ENCODE measurements at regions not wholly inside any gene's neighbourhood (a gene's known extent, or its start where the extent isn't known, plus 50 kb on each side); places are given as distances from the start of the nearest gene placed in this dataset.

GRCh38 chr18:26709897-26710296 lies 155.6 kb downstream of the AQP4 start:
- H3F3A ChIP-seq (ENCODE audit: insufficient read depth, low read length, poor library complexity, severe bottlenecking): no peaks in the 10 kb centered on the region
- no peaks in the 10 kb centered on the region for H3K79me2 ChIP-seq (replicated peaks; ENCODE audit: insufficient read depth, low read length)
- H3K9me3 ChIP-seq (ENCODE audit: low read length): no peaks in the 10 kb centered on the region
- H3K9ac ChIP-seq (ENCODE audit: low read length): no peak overlapping the region
- no peaks in the 10 kb centered on the region for H3K36me3 ChIP-seq (ENCODE audit: insufficient read depth, low read length)
- no peak overlapping the region for H3K4me3 ChIP-seq (ENCODE audit: low read length)
- no peaks in the 10 kb centered on the region for H4K20me1 ChIP-seq (ENCODE audit: insufficient read depth)
- TF ChIP-seq TAF1 (IDR thresholded peaks at IDR 0.05; ENCODE audit: low read depth): no peak
- no peak overlapping the region for H3K27ac ChIP-seq (ENCODE audit: low read length)
- no peaks in the 10 kb centered on the region for H3K9me2 ChIP-seq (ENCODE audit: insufficient read depth, low read length)
- no peak overlapping the region for H2AFZ ChIP-seq (ENCODE audit: low read depth, low read length)
- H3K4me2 ChIP-seq (ENCODE audit: low read length): no peak overlapping the region
- no peaks in the 10 kb centered on the region for H3K27me3 ChIP-seq (ENCODE audit: insufficient read depth, low read depth, low read length)

- no peaks in the 10 kb centered on the region for H3K79me2 ChIP-seq (replicated peaks; ENCODE audit: insufficient read depth, low read length)
- no peaks in the 10 kb centered on the region for H3K36me3 ChIP-seq (ENCODE audit: insufficient read depth, low read length)
- H2AFZ ChIP-seq (ENCODE audit: low read depth, low read length): no peak overlapping the region
- H3K9me2 ChIP-seq (ENCODE audit: insufficient read depth, low read length): no peaks in the 10 kb centered on the region
- no peak for TF ChIP-seq EZH2 (IDR thresholded peaks at IDR 0.05; ENCODE audit: borderline replicate concordance, insufficient read depth, low read length, poor library complexity, severe bottlenecking)
- no peak overlapping the region for H3K4me2 ChIP-seq (ENCODE audit: low read length)
- no peaks in the 10 kb centered on the region for H3K9me3 ChIP-seq (ENCODE audit: low read length)
- H3K27me3 ChIP-seq (ENCODE audit: insufficient read depth, low read depth, low read length): no peaks in the 10 kb centered on the region
- no peak overlapping the region for H3K9ac ChIP-seq (ENCODE audit: low read length)
- no peak overlapping the region for H3K27ac ChIP-seq (ENCODE audit: low read length)
- no peaks in the 10 kb centered on the region for H4K20me1 ChIP-seq (ENCODE audit: insufficient read depth)
- H3K4me3 ChIP-seq (ENCODE audit: low read length): no peak overlapping the region
- no peaks in the 10 kb centered on the region for H3F3A ChIP-seq (ENCODE audit: insufficient read depth, low read length, poor library complexity, severe bottlenecking)
Measured at GRCh38 chr18:26708806-26709716, 156.4 kb downstream of the AQP4 start.

- Histone ChIP-seq H3K9ac (ENCODE audit: low read length) (no peak overlapping the region), H3K9me3 (ENCODE audit: low read length) (no peaks in the 10 kb centered on the region), H3F3A (ENCODE audit: insufficient read depth, low read length, poor library complexity, severe bottlenecking) (no peaks in the 10 kb centered on the region), H3K79me2 (replicated peaks; ENCODE audit: insufficient read depth, low read length) (no peaks in the 10 kb centered on the region), H4K20me1 (ENCODE audit: insufficient read depth) (no peaks in the 10 kb centered on the region), H3K4me2 (ENCODE audit: low read length) (no peak overlapping the region), H3K9me2 (ENCODE audit: insufficient read depth, low read length) (no peaks in the 10 kb centered on the region), H3K27me3 (ENCODE audit: insufficient read depth, low read depth, low read length) (no peaks in the 10 kb centered on the region), H2AFZ (ENCODE audit: low read depth, low read length) (no peak overlapping the region), H3K27ac (ENCODE audit: low read length) (no peak overlapping the region), H3K4me3 (ENCODE audit: low read length) (no peak overlapping the region), H3K36me3 (ENCODE audit: insufficient read depth, low read length) (no peaks in the 10 kb centered on the region)
- no peak for TF ChIP-seq EZH2 (IDR thresholded peaks at IDR 0.05; ENCODE audit: borderline replicate concordance, insufficient read depth, low read length, poor library complexity, severe bottlenecking)
- TF ChIP-seq POLR2AphosphoS5 (IDR thresholded peaks at IDR 0.05): no peak
- TF ChIP-seq TAF1 (IDR thresholded peaks at IDR 0.05; ENCODE audit: low read depth): no peak
- no peak for TF ChIP-seq SMC3 (conservative IDR thresholded peaks at IDR 0.05; ENCODE audit: poor library complexity)
- no peak for TF ChIP-seq REST (IDR thresholded peaks at IDR 0.05; ENCODE audit: borderline replicate concordance)
- no peak for TF ChIP-seq CTCF (IDR thresholded peaks at IDR 0.05; ENCODE audit: poor library complexity, severe bottlenecking)
- TF ChIP-seq MXI1 (conservative IDR thresholded peaks at IDR 0.05; ENCODE audit: poor library complexity, severe bottlenecking): no peak
- TF ChIP-seq RAD21 (conservative IDR thresholded peaks at IDR 0.05): no peak
- TF ChIP-seq EP300 (conservative IDR thresholded peaks at IDR 0.05; ENCODE audit: poor library complexity, severe bottlenecking): no peak
Measured at GRCh38 chr18:26706911-26707351, 158.6 kb downstream of the AQP4 start.

All from neural cell (in vitro differentiated cells).